HG02973 (cell line): ENCODE measurements at regions not wholly inside any gene's neighbourhood (a gene's known extent, or its start where the extent isn't known, plus 50 kb on each side); places are given as distances from the start of the nearest gene placed in this dataset.
"Not testable (repeated sequence)": the region's sequence is repeated elsewhere in the genome, so short reads cannot be mapped to it uniquely, and the experiment has no call there.

Source experiments
- ATAC-seq: cut with Tn5 transposase; IDR thresholded peaks from one replicate; pipeline ENCODE4 v1.9.1; 2021; ENCODE audit warnings: moderate library complexity; ENCODE audit not compliant: unreplicated experiment

DNA sequence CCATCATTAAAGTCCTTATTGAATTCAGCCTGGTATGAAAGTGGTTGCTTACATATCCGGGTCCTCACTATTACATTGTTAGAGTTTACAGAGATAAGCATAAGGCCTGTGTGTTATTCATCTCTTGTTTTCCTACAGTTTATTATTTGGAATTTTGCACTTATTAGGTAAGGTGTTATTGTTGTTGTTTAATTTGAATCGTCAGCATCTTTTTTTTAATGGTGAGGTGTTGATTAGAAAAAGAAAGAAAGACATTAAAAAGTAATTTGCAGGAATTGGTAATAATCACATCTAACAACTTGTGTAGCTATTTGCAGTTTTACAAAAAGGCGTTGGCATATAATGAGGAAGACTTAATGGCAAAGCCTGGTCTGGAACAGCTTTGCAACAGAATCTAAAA is 158.6 kb downstream of the SAMD5 start:
- no peak for ATAC-seq

DNA sequence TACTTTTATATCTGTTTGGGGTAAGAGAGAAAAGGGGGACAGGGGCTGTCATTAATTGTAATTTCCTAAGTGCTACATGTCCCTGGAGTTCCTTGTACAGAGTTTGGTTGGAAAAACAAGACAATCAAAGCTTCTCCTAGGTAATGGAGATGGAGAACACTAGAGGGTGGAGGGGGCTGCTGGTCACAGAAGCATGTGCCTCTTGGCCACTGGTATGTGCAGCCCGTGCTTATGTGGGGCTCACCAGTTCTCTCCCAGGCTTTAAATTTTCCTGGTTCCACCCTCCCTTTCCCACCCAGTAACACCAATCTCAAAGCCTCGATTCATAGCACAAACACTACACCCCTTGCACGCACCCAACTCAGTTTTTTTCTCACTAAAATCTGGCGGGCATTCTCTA is 165.6 kb downstream of the SAMD5 start:
- no peak for ATAC-seq

- no peak for ATAC-seq
Measured at GRCh38 chr6:147674794-147675193, 166.3 kb downstream of the SAMD5 start.

DNA sequence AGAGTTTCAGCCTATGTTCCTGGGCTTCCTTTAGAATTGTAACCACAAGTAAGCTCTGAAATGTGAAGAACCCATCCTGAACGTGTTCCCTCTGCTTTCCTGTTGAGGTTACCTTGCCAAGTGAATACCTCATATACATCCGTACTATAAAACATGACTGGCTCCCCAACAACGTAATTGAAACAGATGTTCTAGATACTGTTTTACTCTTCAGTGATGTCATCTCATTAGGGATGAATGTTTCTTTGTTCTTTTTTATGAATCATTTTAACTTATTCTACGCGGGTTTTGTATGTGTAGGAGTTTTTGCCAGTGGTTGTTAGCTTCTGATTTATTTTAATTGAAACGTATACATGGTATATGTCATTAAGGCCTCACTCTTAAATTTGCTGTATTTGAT is 166.8 kb downstream of the SAMD5 start:
- no peak for ATAC-seq

DNA sequence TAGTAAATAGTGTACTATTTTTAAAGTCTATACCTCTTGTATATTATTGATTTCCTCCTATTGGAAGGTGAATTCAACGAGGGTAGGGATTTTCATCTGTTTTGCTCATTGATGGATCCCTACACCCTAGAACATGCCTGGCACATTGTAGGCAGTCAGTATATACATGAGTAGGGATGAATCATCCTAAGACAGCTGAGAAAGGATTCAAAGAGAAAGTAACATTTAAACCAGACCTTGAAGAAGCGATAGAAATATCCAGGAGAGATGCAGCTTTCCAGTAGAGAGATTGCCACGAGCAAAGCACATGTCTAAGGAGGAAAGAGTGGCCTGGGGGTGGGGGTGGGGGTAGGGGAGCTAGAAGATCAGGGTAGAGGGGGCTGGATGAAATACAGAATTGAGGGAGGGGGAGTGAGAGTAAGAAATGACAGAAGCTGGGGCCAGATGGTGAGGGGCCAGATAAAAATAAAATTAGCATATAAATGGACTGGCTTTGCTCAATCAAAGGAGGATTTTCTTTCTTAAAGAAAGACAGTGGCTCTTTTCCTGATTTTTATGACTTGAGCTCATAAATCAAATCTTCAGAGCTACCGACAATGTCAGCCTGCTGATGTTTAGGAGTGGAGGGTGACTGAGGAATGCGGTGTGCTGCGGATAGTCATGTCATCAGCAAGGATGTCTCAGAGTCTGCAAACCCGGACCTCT is 168.2 kb downstream of the SAMD5 start:
- ATAC-seq, result no peak

DNA sequence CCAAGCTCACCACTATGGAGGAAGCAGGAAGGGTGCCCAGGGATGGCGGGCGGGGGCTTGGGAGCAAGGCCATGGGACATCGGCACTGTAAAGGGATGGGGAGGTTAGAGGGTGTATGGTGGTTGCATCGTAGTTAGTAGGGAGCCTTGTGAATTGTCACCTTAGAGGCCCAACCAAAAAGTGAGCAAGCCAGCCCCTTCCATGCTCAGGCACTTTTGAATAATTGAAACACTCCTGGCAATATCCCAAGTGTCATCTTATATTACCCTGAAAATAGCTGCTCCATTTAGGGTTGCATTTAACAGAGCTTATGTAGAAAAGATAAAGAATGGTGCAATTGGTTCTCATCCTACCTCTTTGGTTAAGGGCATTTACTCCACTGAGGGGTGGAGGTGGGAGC is 169.2 kb downstream of the SAMD5 start:
- no peak for ATAC-seq

GRCh38 chr6:147678253-147678652 is 169.8 kb downstream of the SAMD5 start:
- no peak for ATAC-seq

GRCh38 chr6:147684906-147685305 is 176.4 kb downstream of the SAMD5 start:
- ATAC-seq, result no peak

- ATAC-seq, result no peak
Measured at GRCh38 chr6:147689398-147689797, 180.9 kb downstream of the SAMD5 start.

- ATAC-seq, result no peak
Measured at GRCh38 chr6:147691446-147691845, 183.0 kb downstream of the SAMD5 start.

DNA sequence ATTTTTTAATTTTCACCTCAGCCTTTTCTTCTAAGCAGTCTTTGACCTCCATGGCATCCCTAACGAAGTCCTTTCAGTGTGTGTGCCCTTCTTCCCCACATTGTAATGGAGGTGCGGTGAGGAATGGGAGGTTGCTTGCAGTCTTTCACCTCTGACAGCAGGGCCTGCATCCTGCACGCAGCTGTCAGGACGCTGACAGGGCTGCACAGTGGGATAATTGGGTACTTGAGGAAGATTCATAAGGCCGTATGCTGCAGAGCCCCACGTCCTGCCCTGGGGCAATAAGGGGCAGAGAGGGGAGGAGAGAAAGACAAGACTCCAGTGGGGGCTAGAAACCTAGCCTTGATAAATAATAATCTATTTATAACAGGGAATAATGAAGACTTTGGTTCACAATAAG is 184.7 kb downstream of the SAMD5 start:
- no peak for ATAC-seq

- ATAC-seq, result not testable (repeated sequence)
Measured at GRCh38 chr6:147694556-147694955, 186.1 kb downstream of the SAMD5 start.

- ATAC-seq, result no peak
Measured at GRCh38 chr6:147695819-147696218, 187.3 kb downstream of the SAMD5 start.

- ATAC-seq, result no peak
Measured at GRCh38 chr6:147699140-147699539, 190.7 kb downstream of the SAMD5 start.

DNA sequence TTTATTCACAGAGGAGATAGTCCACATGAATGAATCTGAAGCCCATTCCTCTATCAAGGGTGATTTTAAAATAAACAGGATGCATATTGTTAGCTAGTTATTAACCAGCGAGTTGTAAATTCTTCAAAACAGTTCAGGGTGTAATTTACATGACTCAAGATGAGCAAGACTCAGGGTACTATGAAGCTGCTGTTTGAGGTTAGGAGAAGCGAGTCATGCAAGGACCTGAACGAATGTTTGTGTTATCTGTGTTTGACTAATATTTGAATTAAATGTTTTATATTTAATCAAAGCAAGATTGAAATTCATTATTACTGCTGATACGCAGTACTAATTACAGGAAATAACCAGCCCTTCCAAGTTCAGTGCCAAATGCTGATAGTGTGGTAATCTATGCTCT is 191.1 kb downstream of the SAMD5 start:
- no peak for ATAC-seq

DNA sequence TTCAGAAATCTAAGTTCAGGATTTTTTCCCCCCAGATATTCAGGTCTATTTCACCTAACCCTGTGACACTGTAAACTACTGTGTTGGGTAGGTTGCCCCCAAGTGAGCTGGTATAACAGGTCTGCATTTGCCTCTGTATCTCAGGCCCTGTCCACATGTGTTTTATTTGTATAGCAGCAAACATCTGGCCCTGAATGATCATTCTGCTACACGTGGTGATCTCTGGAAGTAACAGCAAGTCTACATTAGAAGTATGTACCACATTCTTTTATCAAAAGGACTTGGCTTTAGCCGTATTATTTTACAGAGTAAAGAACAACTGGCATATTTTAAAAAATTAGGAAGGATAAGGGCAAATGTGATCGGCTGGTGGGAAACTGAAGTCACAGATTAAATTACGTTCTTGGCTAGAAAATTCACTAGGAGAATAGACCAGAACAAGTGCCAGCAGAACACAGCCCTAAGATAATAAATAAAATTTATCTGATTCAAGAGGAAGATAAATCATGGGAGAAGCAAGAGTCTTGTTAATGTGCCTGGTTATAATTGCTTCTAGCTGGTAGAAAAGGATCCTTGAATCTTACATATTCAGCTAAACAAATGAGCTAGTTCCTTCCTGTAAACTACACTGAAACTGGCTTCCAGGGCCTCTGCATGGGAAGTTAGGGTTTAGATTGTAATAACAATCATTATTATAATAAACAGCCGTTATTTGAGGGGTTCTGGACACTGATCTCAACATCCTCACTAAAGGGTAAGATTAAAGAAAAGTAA is 192.1 kb downstream of the SAMD5 start:
- ATAC-seq, result no peak

DNA sequence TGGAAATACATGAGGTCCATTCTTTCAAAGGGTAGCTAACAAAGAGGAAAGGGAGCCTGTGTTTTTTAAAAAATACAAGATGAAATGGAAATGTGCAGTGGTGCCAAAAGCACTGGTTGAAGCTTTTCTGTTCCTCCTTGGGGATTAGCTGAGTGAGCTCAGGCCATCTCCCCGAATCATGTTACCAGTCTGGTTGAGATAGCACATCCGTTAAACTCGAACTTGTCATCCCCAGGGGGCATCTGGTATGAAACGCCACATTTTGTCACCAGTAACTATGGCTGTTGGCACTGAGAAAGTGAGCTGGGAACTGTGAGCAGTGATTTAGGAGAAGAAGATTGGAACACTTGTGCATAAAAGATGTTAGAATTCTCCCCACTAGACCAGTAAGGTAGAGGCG is 196.2 kb downstream of the SAMD5 start:
- no peak for ATAC-seq

GRCh38 chr6:147707524-147707923 is 199.0 kb downstream of the SAMD5 start:
- no peak for ATAC-seq

- no peak for ATAC-seq
Measured at GRCh38 chr6:147708170-147708569, 199.7 kb downstream of the SAMD5 start.

DNA sequence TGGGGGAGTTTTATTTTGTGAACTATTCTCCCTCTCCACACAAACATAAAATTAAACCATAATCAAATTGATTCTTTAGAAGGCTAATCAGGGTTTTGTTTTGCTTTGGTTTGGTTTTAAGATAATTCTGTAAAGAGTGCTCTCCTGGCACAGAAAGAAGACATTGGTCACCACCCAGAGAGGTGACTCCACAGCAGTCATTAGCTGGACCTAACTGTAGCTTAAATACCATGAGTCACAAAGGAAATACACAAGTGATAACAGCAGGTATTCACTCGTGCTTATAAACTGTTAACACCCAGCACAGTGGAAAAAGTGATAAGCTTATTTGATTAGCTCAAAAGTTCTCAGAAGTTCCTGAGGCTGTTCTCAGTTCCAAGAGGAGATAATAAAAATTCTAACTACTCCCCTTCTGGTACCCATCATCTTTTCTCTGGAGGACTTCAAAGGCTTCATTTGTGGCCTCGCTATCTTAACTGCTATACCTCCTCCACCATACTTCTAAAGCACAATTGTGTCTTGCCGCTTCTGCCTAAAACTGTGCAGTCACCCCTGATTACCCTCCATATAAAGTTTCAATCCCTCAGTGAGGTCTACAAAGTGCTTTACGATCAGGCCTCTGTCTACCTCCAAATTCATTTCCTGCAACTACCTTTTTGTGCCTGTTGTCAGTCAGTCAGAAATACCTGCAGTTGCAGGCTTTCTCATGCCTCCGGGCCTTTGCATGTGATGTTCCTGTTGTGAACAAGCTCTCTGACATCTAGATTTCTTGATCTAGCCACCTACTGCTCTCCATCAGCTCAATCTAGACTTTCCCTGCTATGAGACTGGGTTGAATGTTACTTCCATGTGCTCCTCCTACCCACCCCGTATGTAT is 201.1 kb downstream of the SAMD5 start:
- no peak for ATAC-seq

DNA sequence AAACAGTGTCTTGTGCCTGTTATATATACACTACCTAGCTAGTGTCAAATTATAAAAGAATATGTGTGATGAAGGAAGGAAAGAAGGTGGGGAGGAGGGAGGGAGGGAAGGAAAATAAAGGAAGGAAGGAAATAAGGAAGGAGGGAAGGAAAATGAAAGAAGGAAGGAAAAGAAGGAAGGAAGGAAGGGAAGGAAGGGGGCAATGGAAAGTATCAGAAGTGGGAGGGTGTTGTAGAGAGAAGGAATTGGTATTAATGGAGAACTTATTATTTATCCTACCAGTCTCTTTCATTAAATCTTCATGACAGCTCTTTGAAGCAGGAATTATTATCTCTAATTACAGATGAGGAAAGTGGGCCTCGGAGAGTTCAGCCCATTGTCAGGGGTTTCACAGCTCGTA is 202.4 kb downstream of the SAMD5 start:
- no peak for ATAC-seq

DNA sequence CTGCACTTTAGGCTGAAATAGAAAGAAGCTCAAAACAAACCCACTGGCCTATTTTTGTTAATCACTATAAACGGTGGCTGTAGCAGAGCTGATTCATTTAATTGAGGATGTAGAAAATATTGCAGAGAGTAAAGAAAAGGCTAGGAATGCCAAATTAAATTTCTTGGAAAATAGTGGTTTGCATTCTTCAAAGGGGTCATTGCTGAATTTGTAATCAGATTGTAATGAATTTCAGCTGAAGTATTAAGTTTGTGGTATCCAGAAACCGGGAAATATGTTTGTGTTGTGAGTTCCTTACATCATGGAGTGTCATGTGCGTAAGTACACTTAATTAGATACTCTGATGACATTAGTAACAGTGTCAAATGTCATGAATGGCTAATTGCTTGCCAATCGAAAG is 203.0 kb downstream of the SAMD5 start:
- ATAC-seq, result no peak
